ENCODE measurements at regions not wholly inside any gene's neighbourhood (a gene's known extent, or its start where the extent isn't known, plus 50 kb on each side); places are given as distances from the start of the nearest gene placed in this dataset.

GRCh38 chr12:89844539-89844938 lies 135.9 kb upstream of the ATP2B1 start:
- no peak overlapping the region for H2AFZ ChIP-seq (ENCODE audit: low read length)

More at GRCh38 chr12:89844539-89844938, 135.9 kb upstream of the ATP2B1 start:
- Histone ChIP-seq H3K27ac (ENCODE audit: insufficient read length, low read depth, low read length) (no peak overlapping the region), H3K14ac (ENCODE audit: insufficient read depth, low read length) (no peak overlapping the region), H2BK5ac (ENCODE audit: insufficient read length, low read length) (no peak overlapping the region), H3K4ac (ENCODE audit: low read depth, low read length) (no peak overlapping the region), H3K23me2 (ENCODE audit: insufficient read length, low read depth, low read length, poor library complexity, severe bottlenecking) (no peaks in the 10 kb centered on the region), H2AK5ac (ENCODE audit: insufficient read length, low read length) (no peak overlapping the region), H3K4me2 (ENCODE audit: insufficient read depth, insufficient read length, low read length) (no peak overlapping the region), H3K23ac (ENCODE audit: insufficient read length, low read depth, low read length) (no peak overlapping the region), H3K79me2 (ENCODE audit: insufficient read depth, low read length) (no peaks in the 10 kb centered on the region), H3K18ac (ENCODE audit: insufficient read length, low read depth, low read length) (no peak overlapping the region), H3K27me3 (ENCODE audit: insufficient read depth, low read length) (no peaks in the 10 kb centered on the region), H4K20me1 (ENCODE audit: control insufficient read depth, insufficient read depth, insufficient read length) (no peaks in the 10 kb centered on the region), H2BK12ac (ENCODE audit: insufficient read length, low read depth, low read length) (no peak overlapping the region), H2BK15ac (ENCODE audit: low read depth, low read length) (no peak overlapping the region), H2BK120ac (ENCODE audit: low read depth, low read length, poor library complexity, severe bottlenecking) (no peak overlapping the region), H3K4me1 (ENCODE audit: insufficient read depth, low read length) (no peaks in the 10 kb centered on the region), H4K91ac (ENCODE audit: insufficient read length, low read depth, low read length) (no peak overlapping the region), H3K79me1 (ENCODE audit: insufficient read depth, low read depth, low read length, poor library complexity, severe bottlenecking) (no peaks in the 10 kb centered on the region), H2BK20ac (ENCODE audit: low read depth, low read length, poor library complexity, severe bottlenecking) (no peak overlapping the region), H3K56ac (ENCODE audit: insufficient read length, low read depth, low read length) (no peak overlapping the region), H4K8ac (replicated peaks; ENCODE audit: insufficient read length, low read depth, low read length) (no peak overlapping the region), H3T11ph (ENCODE audit: low read length) (no peak overlapping the region), H3K9me3 (ENCODE audit: control insufficient read depth, low read depth, low read length) (no peaks in the 10 kb centered on the region), H4K5ac (ENCODE audit: insufficient read length, low read depth, low read length) (no peak overlapping the region), H3K9ac (ENCODE audit: extremely low read depth, insufficient read length, low read length) (no peak overlapping the region)
- no CpG with 5 or more reads among the region's 1 CpG for WGBS (ENCODE audit: extremely low coverage, insufficient read length, low lambda C conversion rate)
- H3K4me3 Mint-ChIP-seq: no peak overlapping the region
- H3K27me3 Mint-ChIP-seq (ENCODE audit: low read depth): no peaks in the 10 kb centered on the region; the same call in 1 of the 2 replicates
- no peaks in the 10 kb centered on the region for H3K36me3 Mint-ChIP-seq (ENCODE audit: insufficient read depth in 1 of 3, low read depth in 3 of 3)
- no peak overlapping the region for H3K27ac Mint-ChIP-seq
- no peak for DNase-seq
- H3K9me3 Mint-ChIP-seq: no peaks in the 10 kb centered on the region
- TF ChIP-seq CTCF (conservative IDR thresholded peaks at IDR 0.05): no peak
- H3K4me1 Mint-ChIP-seq: no peaks in the 10 kb centered on the region

All from H9 (cell line).